ENCODE measurements at regions not wholly inside any gene's neighbourhood (a gene's known extent, or its start where the extent isn't known, plus 50 kb on each side); places are given as distances from the start of the nearest gene placed in this dataset.

DNA sequence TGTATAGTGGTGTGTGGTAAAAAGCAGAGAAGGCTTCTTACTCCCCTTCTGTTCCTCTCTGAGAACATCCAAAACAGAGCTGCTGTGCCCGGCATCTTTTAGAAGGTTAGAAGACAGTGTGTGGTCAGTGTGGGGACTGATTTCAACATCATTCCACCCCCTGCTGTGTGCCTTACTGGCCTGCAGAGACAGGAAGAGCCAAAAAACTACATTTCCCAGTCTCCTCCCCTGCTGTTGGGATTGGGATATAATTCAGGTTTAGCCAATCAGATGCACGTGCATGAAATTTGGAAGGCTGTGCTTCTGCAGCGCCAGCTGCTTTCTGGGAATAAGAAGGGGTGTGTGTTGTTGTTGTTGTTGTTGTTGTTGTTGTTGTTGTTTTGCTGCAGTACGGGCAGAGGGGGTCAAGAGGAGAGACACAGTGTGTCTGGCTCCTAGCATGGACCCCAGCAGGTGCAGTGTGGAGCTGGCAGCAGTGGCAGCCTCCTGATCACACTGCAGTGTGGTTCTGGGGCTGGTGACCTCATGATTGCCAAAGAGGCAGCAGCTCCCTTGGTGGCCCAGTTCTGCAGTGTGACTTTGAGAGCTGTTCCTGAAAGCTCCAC, 74.7 kb downstream of the MRPL14 start:
- no peaks in the 10 kb centered on the region for H3K27me3 ChIP-seq (ENCODE audit: insufficient read depth, low read length, poor library complexity, severe bottlenecking)
- no peak overlapping the region for H3K4me3 ChIP-seq (ENCODE audit: low read length, poor library complexity, severe bottlenecking)
- H3K36me3 ChIP-seq (ENCODE audit: insufficient read depth, low read length), result no peaks in the 10 kb centered on the region
- H4K20me1 ChIP-seq (ENCODE audit: insufficient read depth, low read length, poor library complexity, severe bottlenecking), result no peaks in the 10 kb centered on the region
- no peak overlapping the region for H3K9ac ChIP-seq (ENCODE audit: low read depth, low read length, poor library complexity, severe bottlenecking)
- peaks cover under 1% of the 10 kb centered on the region for H3K4me1 ChIP-seq (ENCODE audit: insufficient read depth, low read length, poor library complexity, severe bottlenecking)
- H3K9me3 ChIP-seq (ENCODE audit: insufficient read depth, low read depth, low read length), result no peaks in the 10 kb centered on the region
- no peaks in the 10 kb centered on the region for H3K9me2 ChIP-seq (replicated peaks; ENCODE audit: low read depth, low read length)
- H3F3A ChIP-seq (ENCODE audit: low read depth), result no peaks in the 10 kb centered on the region
- TF ChIP-seq EZH2phosphoT487 (IDR thresholded peaks at IDR 0.05; ENCODE audit: borderline replicate concordance), result no peak
- TF ChIP-seq, protein P1, sequence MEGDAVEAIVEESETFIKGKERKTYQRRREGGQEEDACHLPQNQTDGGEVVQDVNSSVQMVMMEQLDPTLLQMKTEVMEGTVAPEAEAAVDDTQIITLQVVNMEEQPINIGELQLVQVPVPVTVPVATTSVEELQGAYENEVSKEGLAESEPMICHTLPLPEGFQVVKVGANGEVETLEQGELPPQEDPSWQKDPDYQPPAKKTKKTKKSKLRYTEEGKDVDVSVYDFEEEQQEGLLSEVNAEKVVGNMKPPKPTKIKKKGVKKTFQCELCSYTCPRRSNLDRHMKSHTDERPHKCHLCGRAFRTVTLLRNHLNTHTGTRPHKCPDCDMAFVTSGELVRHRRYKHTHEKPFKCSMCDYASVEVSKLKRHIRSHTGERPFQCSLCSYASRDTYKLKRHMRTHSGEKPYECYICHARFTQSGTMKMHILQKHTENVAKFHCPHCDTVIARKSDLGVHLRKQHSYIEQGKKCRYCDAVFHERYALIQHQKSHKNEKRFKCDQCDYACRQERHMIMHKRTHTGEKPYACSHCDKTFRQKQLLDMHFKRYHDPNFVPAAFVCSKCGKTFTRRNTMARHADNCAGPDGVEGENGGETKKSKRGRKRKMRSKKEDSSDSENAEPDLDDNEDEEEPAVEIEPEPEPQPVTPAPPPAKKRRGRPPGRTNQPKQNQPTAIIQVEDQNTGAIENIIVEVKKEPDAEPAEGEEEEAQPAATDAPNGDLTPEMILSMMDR (conservative IDR thresholded peaks at IDR 0.05; ENCODE audit: low read length), result no peak
- no peak overlapping the region for H2AFZ ChIP-seq (ENCODE audit: low read length)
- no peaks in the 10 kb centered on the region for H3K79me2 ChIP-seq (ENCODE audit: insufficient read depth, low read length)
- no peak overlapping the region for H3K4me2 ChIP-seq (ENCODE audit: low read depth, low read length, poor library complexity, severe bottlenecking)

GRCh38 chr6:44051515-44051914, 75.7 kb downstream of the MRPL14 start:
- Histone ChIP-seq H3K27me3 (ENCODE audit: insufficient read depth, low read length, poor library complexity, severe bottlenecking) (no peaks in the 10 kb centered on the region), H3K36me3 (ENCODE audit: insufficient read depth, low read length) (no peaks in the 10 kb centered on the region), H2AFZ (ENCODE audit: low read length) (no peak overlapping the region), H3K4me2 (ENCODE audit: low read depth, low read length, poor library complexity, severe bottlenecking) (no peak overlapping the region), H3F3A (ENCODE audit: low read depth) (no peaks in the 10 kb centered on the region), H3K4me3 (ENCODE audit: low read length, poor library complexity, severe bottlenecking) (no peak overlapping the region), H3K9me3 (ENCODE audit: insufficient read depth, low read depth, low read length) (no peaks in the 10 kb centered on the region), H3K9ac (ENCODE audit: low read depth, low read length, poor library complexity, severe bottlenecking) (no peak overlapping the region), H4K20me1 (ENCODE audit: insufficient read depth, low read length, poor library complexity, severe bottlenecking) (no peaks in the 10 kb centered on the region), H3K4me1 (ENCODE audit: insufficient read depth, low read length, poor library complexity, severe bottlenecking) (no peaks in the 10 kb centered on the region), H3K9me2 (replicated peaks; ENCODE audit: low read depth, low read length) (no peaks in the 10 kb centered on the region), H3K79me2 (ENCODE audit: insufficient read depth, low read length) (no peaks in the 10 kb centered on the region)
- TF ChIP-seq, protein P1 (conservative IDR thresholded peaks at IDR 0.05; ENCODE audit: low read length), result no peak
- no peak for TF ChIP-seq EZH2phosphoT487 (IDR thresholded peaks at IDR 0.05; ENCODE audit: borderline replicate concordance)

- Histone ChIP-seq H3K9me3 (ENCODE audit: insufficient read depth, low read depth, low read length) (no peaks in the 10 kb centered on the region), H3K9ac (ENCODE audit: low read depth, low read length, poor library complexity, severe bottlenecking) (no peak overlapping the region), H4K20me1 (ENCODE audit: insufficient read depth, low read length, poor library complexity, severe bottlenecking) (no peaks in the 10 kb centered on the region), H3F3A (ENCODE audit: low read depth) (no peaks in the 10 kb centered on the region), H3K79me2 (ENCODE audit: insufficient read depth, low read length) (no peaks in the 10 kb centered on the region), H3K4me2 (ENCODE audit: low read depth, low read length, poor library complexity, severe bottlenecking) (no peak overlapping the region), H3K4me1 (ENCODE audit: insufficient read depth, low read length, poor library complexity, severe bottlenecking) (no peaks in the 10 kb centered on the region), H3K4me3 (ENCODE audit: low read length, poor library complexity, severe bottlenecking) (no peak overlapping the region), H2AFZ (ENCODE audit: low read length) (no peak overlapping the region), H3K36me3 (ENCODE audit: insufficient read depth, low read length) (no peaks in the 10 kb centered on the region), H3K9me2 (replicated peaks; ENCODE audit: low read depth, low read length) (no peaks in the 10 kb centered on the region), H3K27me3 (ENCODE audit: insufficient read depth, low read length, poor library complexity, severe bottlenecking) (no peaks in the 10 kb centered on the region)
- TF ChIP-seq EZH2phosphoT487 (IDR thresholded peaks at IDR 0.05; ENCODE audit: borderline replicate concordance), result no peak
- TF ChIP-seq, protein P1 (conservative IDR thresholded peaks at IDR 0.05; ENCODE audit: low read length), result no peak
Measured at GRCh38 chr6:44050872-44051505, 76.3 kb downstream of the MRPL14 start.
